ENCODE measurements at regions not wholly inside any gene's neighbourhood (a gene's known extent, or its start where the extent isn't known, plus 50 kb on each side); places are given as distances from the start of the nearest gene placed in this dataset.

DNA sequence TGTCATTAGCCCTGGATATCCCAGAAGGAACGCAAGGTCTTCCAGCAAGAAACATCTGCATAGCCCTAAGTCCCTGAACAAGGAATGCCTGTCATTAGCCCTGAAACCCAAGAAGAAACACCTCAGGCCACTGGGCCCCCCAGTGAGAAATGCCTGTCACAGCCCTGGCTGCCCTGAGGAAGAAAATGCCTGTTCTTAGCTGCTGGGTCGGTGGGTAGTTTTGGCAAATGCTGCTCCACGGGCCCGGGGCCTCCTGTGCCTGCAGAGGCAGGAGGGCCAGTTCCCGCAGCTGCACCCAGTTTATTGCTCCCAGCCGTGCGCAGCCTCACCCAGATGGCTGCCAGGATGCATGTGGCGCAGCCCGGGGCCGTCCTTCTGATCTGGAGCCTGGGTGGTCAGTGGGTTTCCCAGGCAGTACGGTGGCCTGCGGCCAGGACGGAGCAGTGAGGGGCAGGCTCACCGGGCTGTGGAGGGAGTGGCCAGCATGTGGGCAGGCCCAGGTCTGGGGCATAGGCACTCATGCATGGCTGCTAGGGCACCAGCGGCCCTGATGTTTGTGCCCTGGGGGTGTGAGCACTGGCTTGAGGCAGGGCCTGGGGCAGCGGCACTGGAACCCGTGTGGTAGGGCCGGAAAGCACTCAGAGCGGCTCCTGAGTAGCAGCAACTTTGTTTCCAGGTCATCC lies 219.0 kb downstream of the ERMARD start:
- TF ChIP-seq, protein P1, sequence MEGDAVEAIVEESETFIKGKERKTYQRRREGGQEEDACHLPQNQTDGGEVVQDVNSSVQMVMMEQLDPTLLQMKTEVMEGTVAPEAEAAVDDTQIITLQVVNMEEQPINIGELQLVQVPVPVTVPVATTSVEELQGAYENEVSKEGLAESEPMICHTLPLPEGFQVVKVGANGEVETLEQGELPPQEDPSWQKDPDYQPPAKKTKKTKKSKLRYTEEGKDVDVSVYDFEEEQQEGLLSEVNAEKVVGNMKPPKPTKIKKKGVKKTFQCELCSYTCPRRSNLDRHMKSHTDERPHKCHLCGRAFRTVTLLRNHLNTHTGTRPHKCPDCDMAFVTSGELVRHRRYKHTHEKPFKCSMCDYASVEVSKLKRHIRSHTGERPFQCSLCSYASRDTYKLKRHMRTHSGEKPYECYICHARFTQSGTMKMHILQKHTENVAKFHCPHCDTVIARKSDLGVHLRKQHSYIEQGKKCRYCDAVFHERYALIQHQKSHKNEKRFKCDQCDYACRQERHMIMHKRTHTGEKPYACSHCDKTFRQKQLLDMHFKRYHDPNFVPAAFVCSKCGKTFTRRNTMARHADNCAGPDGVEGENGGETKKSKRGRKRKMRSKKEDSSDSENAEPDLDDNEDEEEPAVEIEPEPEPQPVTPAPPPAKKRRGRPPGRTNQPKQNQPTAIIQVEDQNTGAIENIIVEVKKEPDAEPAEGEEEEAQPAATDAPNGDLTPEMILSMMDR (IDR thresholded peaks at IDR 0.05; ENCODE audit: control insufficient read depth, insufficient read depth, low read depth, low read length, missing control alignments), result no peak
- no peak for DNase-seq (ENCODE audit: low read depth)
- H3K4me3 ChIP-seq (ENCODE audit: control insufficient read depth, low read depth, low read length), result no peak overlapping the region

- H3K4me3 ChIP-seq (ENCODE audit: control insufficient read depth, low read depth, low read length), result no peak overlapping the region
- TF ChIP-seq, protein P1 (IDR thresholded peaks at IDR 0.05; ENCODE audit: control insufficient read depth, insufficient read depth, low read depth, low read length, missing control alignments), result no peak
- DNase-seq (ENCODE audit: low read depth), result no peak
Observed at GRCh38 chr6:169969372-169970099, 218.1 kb downstream of the ERMARD start.

DNA sequence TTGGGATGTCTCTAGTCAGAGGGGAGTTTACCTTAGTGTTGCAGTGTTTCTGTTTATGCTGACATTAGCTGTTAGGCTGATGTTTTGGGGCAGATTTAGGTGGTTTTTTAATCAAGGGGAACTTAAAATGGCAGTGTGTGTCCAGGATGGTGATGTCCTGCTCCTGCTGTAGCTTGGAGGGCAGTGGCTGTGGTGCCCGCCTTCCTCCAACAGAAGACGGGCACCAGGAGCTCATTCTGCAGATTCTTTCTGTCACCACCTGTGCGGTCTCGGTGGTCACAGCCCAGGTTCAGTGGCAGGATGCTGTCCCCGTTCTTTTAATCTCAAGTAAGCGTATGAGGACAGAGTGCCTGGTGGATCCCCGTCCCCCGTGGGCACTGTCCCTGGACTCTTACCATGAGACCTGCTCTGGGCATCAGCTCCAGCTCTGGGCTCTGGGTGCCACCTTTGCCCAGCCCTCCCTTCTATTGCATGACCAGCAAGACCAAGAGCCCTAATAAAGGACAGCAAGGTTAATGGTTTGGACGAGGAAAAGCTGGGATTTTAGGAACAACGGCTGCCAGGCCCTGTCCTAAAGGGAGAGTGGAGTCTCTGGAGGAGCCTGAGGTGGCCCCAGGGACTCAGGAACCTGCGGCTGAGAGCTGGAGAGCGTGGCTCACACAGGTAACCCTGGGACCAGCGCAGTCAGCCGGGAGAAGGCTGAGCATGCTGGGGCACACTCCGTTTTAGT lies 217.3 kb downstream of the ERMARD start:
- TF ChIP-seq, protein P1 (IDR thresholded peaks at IDR 0.05; ENCODE audit: control insufficient read depth, insufficient read depth, low read depth, low read length, missing control alignments), result no peak
- no peak overlapping the region for H3K4me3 ChIP-seq (ENCODE audit: control insufficient read depth, low read depth, low read length)
- DNase-seq (ENCODE audit: low read depth), result no peak

DNA sequence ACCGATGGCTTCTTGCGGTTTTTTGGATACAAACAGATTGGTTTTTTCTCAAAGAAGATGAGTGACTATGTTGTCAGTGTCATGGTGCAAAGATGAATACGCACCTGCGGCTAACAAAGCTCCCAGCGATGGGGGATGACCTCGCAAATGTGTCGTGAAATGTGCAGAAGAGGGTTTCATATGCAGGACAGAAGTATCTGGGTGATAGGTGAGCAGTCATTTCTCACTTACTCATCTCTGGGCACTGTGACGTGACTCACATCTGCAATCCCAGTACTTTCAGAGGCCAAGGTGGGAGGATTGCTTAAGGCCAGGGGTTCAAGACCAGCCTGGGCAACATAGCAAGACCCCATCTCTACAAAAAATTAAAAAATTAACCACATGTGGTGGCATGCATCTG lies 216.3 kb downstream of the ERMARD start:
- no peak for DNase-seq (ENCODE audit: low read depth)
- TF ChIP-seq, protein P1 (IDR thresholded peaks at IDR 0.05; ENCODE audit: control insufficient read depth, insufficient read depth, low read depth, low read length, missing control alignments), result no peak
- H3K4me3 ChIP-seq (ENCODE audit: control insufficient read depth, low read depth, low read length), result no peak overlapping the region

DNA sequence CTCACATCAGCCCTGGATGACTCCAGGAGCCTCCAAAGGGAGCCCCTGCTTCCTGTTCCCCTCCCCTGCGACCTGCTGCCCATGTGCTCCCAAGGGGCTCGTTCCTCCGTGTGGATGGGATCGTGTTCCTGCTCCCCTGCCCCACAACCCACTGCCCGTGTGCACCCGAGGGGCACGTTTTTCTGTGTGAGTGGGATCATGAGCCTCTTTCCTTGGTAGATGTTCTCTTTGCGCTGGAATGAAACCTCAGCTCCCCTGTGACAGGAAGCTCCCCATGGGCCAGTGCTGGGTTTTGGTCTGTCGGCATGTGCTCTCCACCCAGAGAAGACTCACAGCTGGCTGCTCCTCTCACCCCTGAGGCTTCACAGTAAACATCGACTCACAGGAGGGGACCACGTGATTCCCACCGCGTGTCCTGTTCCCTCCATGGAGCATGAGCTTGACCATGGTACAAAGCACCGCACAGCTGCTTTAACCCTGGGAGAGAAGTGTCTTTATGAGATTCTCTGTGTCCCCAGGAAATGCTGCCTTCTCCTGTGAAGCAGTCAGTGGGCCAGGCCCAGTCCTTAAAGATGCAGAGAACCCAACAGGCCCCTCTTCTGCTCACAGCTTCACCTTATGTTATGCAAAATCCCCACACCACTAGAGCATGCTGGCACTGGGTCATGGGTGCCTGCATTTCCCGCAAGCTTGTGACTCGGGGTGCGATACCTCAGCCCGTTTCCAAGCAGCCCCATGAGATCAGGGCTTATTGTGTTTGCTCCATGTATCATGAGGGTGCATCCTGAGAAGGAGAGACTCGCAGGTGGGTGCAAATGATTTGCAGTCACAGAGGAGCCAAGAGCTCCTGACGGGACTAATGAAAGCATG lies 215.1 kb downstream of the ERMARD start:
- no peak for DNase-seq (ENCODE audit: low read depth)
- no peak overlapping the region for H3K4me3 ChIP-seq (ENCODE audit: control insufficient read depth, low read depth, low read length)
- TF ChIP-seq, protein P1 (IDR thresholded peaks at IDR 0.05; ENCODE audit: control insufficient read depth, insufficient read depth, low read depth, low read length, missing control alignments), result no peak
